HG03520 (cell line): ENCODE measurements at regions not wholly inside any gene's neighbourhood (a gene's known extent, or its start where the extent isn't known, plus 50 kb on each side); places are given as distances from the start of the nearest gene placed in this dataset.
"Not testable (repeated sequence)": the region's sequence is repeated elsewhere in the genome, so short reads cannot be mapped to it uniquely, and the experiment has no call there.

Source experiments
- ATAC-seq: cut with Tn5 transposase; IDR thresholded peaks from one replicate; pipeline ENCODE4 v1.9.1; 2021; ENCODE audit warnings: mild to moderate bottlenecking, moderate library complexity; ENCODE audit not compliant: unreplicated experiment

DNA sequence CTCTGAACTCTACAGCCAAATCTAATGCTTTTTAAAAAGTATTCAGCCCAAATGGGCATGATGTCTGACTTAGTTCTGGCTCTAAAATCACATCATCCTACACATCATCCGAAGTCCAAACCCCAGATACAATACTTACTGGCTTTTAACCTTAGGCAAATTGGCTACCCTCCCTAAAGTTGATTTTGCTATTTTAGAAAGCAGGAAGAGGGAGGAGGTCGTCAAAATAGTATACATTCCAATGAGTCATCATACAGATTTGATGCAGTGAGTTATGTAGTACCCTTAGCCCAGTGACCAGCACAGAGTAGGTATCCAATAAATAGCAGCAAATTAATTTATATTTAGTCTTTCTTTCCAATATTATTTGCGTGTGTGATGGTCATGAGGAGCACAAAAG, 582.0 kb upstream of the TUSC1 start:
- ATAC-seq = no peak

- no peak for ATAC-seq
These were observed 569.6 kb upstream of the TUSC1 start for GRCh38 chr9:26247861-26248260.

DNA sequence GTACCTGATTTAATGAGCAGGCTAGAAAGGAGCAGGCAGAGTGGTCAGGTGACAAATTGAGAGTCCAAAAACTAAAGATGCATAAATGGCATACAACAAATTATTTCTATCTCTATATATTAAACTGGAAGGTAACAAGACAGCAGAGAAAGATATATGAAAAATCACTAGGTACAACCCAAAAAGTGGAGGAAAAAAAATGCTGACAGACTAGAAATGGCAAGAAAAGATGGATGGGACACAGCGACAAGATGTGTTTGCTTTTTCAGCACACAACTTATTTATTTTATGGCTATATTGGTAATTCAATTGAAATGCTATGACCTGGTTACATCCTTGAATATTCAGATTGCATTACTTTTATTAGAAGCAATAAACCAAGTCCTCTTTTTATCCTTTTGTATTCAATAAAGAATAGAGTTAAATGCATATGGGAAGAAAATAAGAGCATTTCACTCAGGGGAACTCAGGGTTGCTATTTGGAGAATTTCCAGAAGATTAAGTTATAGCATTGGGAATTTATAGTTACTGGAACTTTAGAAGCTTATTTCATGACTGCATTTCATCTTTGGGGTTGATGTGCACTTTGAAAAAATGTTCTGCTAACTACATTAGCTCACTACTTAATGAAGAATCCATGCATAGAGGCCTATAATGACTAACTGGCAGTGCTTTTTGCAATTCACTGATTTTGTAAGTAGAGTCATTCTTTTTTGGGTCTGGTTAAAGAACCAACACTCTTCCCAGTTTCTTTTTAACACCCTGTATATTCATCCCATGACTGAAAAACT, 566.6 kb upstream of the TUSC1 start:
- ATAC-seq = no peak

GRCh38 chr9:26243726-26244125, 565.5 kb upstream of the TUSC1 start:
- ATAC-seq = no peak

GRCh38 chr9:26243029-26243697, 564.9 kb upstream of the TUSC1 start:
- ATAC-seq = no peak

DNA sequence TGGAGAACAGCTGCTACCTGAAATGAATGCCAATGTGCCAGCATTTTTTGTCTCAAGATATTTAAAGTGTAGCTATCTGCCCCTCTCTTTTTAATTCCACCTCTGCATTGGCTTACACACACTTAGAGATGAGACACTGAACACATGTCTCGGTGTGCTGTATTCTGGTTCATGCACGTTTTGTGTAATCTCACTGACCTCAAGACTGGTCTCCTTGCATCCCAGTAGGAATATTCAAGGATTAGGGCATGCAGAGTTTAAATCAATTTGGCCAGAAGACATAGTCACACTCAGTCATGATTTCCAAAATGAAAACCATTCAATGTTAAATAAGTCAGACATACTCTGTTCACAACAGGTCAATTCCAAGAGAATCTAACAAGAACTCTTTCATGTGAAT, 561.8 kb upstream of the TUSC1 start:
- ATAC-seq = no peak

- no peak for ATAC-seq
These were observed 559.0 kb upstream of the TUSC1 start for GRCh38 chr9:26237256-26237655.

DNA sequence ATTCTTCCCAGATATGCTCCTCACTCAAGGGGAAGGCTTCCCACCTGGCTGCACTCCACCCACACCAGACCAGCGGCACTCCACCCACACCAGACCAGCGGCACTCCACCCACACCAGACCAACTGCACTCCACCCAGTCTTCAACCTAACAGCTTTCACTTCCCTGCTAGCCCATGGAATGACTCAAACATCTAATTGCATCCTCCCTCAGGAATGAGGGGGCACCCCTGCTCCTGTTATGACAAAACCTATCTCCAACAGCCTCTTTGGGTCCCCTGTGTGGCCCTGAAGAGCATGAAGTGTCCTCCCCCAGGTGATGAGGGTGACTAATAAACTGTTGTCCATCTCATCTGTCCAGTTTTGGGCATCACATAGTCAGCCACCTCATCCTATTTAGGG, 556.6 kb upstream of the TUSC1 start:
- ATAC-seq = no peak

DNA sequence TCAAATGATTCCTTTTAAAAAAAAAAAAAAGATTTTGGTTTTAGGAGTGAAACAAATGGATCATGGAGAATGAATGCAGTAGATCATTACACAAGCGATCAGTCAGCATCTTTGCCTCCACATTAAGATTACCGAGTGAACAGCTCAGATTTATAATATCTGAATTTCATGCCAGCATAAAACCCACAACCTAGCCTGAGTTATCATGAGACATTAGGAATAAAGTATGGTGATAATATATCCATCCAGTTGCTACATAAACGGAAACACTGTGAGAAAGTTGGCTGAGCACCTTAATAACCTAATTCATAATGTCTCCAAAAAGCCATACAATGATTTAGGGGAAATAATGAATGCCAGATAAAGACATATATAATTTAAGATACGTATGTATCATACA, 553.1 kb upstream of the TUSC1 start:
- no peak for ATAC-seq

- ATAC-seq = no peak
These were observed 551.2 kb upstream of the TUSC1 start for GRCh38 chr9:26229324-26230054.

- ATAC-seq = no peak
These were observed 550.0 kb upstream of the TUSC1 start for GRCh38 chr9:26228273-26228672.

GRCh38 chr9:26221290-26221689, 543.0 kb upstream of the TUSC1 start:
- ATAC-seq = no peak

DNA sequence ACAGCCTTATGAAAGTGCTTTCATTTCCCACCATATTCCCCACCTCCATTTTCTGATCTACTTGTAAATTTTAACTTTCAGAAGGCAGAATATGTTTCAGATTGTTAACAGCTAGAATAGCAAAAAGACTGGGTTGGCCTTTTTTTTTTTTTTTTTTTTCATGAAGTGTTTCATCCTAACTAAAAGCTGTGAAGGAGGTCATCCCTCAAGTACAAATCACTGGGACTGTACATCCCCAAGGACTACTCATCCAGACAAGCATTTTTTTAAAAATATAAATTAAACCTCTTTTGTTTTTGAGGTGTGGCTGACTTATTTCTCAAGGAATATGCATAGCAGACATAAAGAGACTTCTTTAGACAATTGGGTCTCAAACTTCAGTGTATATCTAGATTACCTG, 542.1 kb upstream of the TUSC1 start:
- no peak for ATAC-seq

DNA sequence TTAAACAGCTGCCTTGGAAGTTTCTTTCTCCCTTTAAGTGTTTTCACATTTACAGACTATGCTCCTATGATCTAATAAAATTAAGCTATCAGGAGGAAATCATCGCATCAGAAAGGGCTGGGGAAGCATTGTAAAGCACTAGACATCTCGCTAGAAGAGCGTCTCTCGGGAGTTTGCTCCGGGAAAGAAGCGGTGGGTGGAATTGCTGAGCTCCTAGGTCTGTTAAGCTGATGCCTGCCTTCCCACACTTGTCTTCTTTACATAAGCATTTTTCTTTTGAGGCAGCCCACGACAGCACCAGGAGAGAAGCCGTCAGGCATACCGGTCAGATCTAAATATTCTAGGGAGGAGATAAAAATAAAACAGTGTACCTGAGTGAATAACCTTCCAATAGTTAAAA, 541.7 kb upstream of the TUSC1 start:
- no peak for ATAC-seq

GRCh38 chr9:26216702-26217101, 538.5 kb upstream of the TUSC1 start:
- ATAC-seq = no peak

GRCh38 chr9:26214713-26215444, 536.6 kb upstream of the TUSC1 start:
- ATAC-seq = not testable (repeated sequence)

DNA sequence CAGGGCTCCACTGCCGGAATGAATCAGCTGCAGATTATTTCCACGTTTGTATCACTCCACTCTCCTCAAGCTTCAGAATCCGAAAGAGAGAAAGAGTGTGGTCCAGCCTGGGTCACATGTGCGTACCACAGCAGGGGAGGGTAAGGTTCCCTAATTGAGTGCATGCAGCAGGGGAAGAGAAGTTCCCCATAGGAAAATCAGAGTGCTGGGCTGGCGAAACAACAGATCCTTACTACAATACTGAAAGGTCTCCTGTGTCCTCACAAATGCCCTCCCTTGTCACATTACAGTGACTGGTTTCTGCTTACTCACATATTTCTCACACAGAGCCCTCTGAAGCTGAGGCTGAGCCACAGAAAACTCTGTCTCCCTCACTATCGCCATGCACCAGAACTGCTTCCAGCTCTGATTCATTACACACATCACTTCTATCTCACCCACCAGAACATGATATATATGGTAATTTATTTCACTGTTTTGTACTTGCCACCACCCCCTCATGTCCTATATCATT, 532.2 kb upstream of the TUSC1 start:
- no peak for ATAC-seq

DNA sequence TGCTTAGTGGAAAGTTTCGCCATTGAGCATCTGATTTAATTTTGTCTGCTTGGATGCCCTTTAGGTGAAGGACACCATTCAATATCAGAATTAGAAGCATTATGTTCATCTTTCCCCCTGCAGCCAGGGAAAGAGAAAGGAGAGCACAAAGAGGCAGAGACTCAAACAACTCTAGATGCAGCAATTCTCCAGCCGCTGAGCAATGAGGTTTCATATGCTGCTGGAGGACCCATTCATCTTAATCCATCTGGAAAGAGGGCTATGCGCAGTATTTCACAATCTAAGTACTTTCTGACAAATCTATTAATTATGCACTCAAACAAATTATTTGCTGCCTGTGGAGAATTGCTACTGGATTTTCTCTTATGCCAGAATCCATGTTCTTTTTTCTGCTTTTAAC, 527.0 kb upstream of the TUSC1 start:
- no peak for ATAC-seq

DNA sequence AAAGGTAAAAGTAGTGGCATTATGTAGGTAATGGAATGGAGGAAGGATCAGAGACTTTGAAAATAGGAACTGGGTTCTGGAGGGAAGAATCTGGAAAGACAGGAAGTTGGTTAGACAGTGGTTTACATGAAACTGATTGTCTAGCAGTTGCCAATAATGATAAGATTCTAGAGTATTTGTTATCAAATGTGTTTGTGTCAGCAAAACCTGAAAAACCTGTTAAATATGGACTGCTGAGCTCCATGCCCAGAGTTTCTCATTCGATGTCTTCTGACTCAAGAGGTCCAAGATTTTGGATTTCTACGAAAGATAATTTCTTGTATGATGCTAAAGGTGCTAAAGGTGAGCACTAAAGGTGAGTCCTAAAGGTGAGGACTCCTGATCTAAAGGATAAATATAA, 515.0 kb upstream of the TUSC1 start:
- no peak for ATAC-seq

- ATAC-seq = no peak
These were observed 513.5 kb upstream of the TUSC1 start for GRCh38 chr9:26191711-26192110.

- ATAC-seq = no peak
These were observed 503.6 kb upstream of the TUSC1 start for GRCh38 chr9:26181836-26182235.
